ENCODE measurements at regions not wholly inside any gene's neighbourhood (a gene's known extent, or its start where the extent isn't known, plus 50 kb on each side); places are given as distances from the start of the nearest gene placed in this dataset.

- no peak overlapping the region for H3K4me3 ChIP-seq (ENCODE audit: low read depth in 1 of 5, low read length in 5 of 5)
- no peaks in the 10 kb centered on the region for H3K27me3 ChIP-seq (ENCODE audit: control insufficient read depth in 5 of 5, insufficient read depth in 4 of 5, low read length in 5 of 5)
- no peak overlapping the region for H3K9ac ChIP-seq (ENCODE audit: low read length in 5 of 5)
- H3K27ac ChIP-seq (ENCODE audit: low read depth, low read length) = no peak overlapping the region
- H3K36me3 ChIP-seq (ENCODE audit: control insufficient read depth in 5 of 5, insufficient read depth in 5 of 5, low read length in 5 of 5) = no peaks in the 10 kb centered on the region
- H3K9me3 ChIP-seq (ENCODE audit: control insufficient read depth in 5 of 5, low read length in 5 of 5) = no peaks in the 10 kb centered on the region
- H3K4me1 ChIP-seq (ENCODE audit: control insufficient read depth in 5 of 5, insufficient read depth in 5 of 5, low read length in 5 of 5) = no peaks in the 10 kb centered on the region
Measured at GRCh38 chr12:66836623-66837310, 157.9 kb upstream of the GRIP1 start.

GRCh38 chr12:66837311-66837627 is 158.4 kb upstream of the GRIP1 start:
- Histone ChIP-seq H3K9ac (ENCODE audit: low read length in 5 of 5) (no peak overlapping the region), H3K9me3 (ENCODE audit: control insufficient read depth in 5 of 5, low read length in 5 of 5) (no peaks in the 10 kb centered on the region), H3K4me3 (ENCODE audit: low read depth in 1 of 5, low read length in 5 of 5) (no peak overlapping the region), H3K27me3 (ENCODE audit: control insufficient read depth in 5 of 5, insufficient read depth in 4 of 5, low read length in 5 of 5) (no peaks in the 10 kb centered on the region), H3K4me1 (ENCODE audit: control insufficient read depth in 5 of 5, insufficient read depth in 5 of 5, low read length in 5 of 5) (no peaks in the 10 kb centered on the region), H3K36me3 (ENCODE audit: control insufficient read depth in 5 of 5, insufficient read depth in 5 of 5, low read length in 5 of 5) (no peaks in the 10 kb centered on the region), H3K27ac (ENCODE audit: low read depth, low read length) (no peak overlapping the region)

GRCh38 chr12:66838366-66838765 is 159.5 kb upstream of the GRIP1 start:
- Histone ChIP-seq H3K4me3 (ENCODE audit: low read depth in 1 of 5, low read length in 5 of 5) (no peak overlapping the region), H3K9me3 (ENCODE audit: control insufficient read depth in 5 of 5, low read length in 5 of 5) (no peaks in the 10 kb centered on the region), H3K27me3 (ENCODE audit: control insufficient read depth in 5 of 5, insufficient read depth in 4 of 5, low read length in 5 of 5) (no peaks in the 10 kb centered on the region), H3K4me1 (ENCODE audit: control insufficient read depth in 5 of 5, insufficient read depth in 5 of 5, low read length in 5 of 5) (no peaks in the 10 kb centered on the region), H3K27ac (ENCODE audit: low read depth, low read length) (no peak overlapping the region), H3K36me3 (ENCODE audit: control insufficient read depth in 5 of 5, insufficient read depth in 5 of 5, low read length in 5 of 5) (no peaks in the 10 kb centered on the region), H3K9ac (ENCODE audit: low read length in 5 of 5) (no peak overlapping the region)

GRCh38 chr12:66848967-66849366 is 170.1 kb upstream of the GRIP1 start:
- Histone ChIP-seq H3K27me3 (ENCODE audit: control insufficient read depth in 5 of 5, insufficient read depth in 4 of 5, low read length in 5 of 5) (no peaks in the 10 kb centered on the region), H3K4me3 (ENCODE audit: low read depth in 1 of 5, low read length in 5 of 5) (no peak overlapping the region), H3K9me3 (ENCODE audit: control insufficient read depth in 5 of 5, low read length in 5 of 5) (no peaks in the 10 kb centered on the region), H3K36me3 (ENCODE audit: control insufficient read depth in 5 of 5, insufficient read depth in 5 of 5, low read length in 5 of 5) (no peaks in the 10 kb centered on the region), H3K9ac (ENCODE audit: low read length in 5 of 5) (no peak overlapping the region), H3K27ac (ENCODE audit: low read depth, low read length) (no peak overlapping the region), H3K4me1 (ENCODE audit: control insufficient read depth in 5 of 5, insufficient read depth in 5 of 5, low read length in 5 of 5) (no peaks in the 10 kb centered on the region)

GRCh38 chr12:66851134-66851533 is 172.3 kb upstream of the GRIP1 start:
- no peaks in the 10 kb centered on the region for H3K36me3 ChIP-seq (ENCODE audit: control insufficient read depth in 5 of 5, insufficient read depth in 5 of 5, low read length in 5 of 5)
- no peaks in the 10 kb centered on the region for H3K9me3 ChIP-seq (ENCODE audit: control insufficient read depth in 5 of 5, low read length in 5 of 5)
- no peaks in the 10 kb centered on the region for H3K4me1 ChIP-seq (ENCODE audit: control insufficient read depth in 5 of 5, insufficient read depth in 5 of 5, low read length in 5 of 5)
- no peak overlapping the region for H3K27ac ChIP-seq (ENCODE audit: low read depth, low read length)
- H3K9ac ChIP-seq (ENCODE audit: low read length in 5 of 5) = no peak overlapping the region
- H3K4me3 ChIP-seq (ENCODE audit: low read depth in 1 of 5, low read length in 5 of 5) = no peak overlapping the region
- H3K27me3 ChIP-seq (ENCODE audit: control insufficient read depth in 5 of 5, insufficient read depth in 4 of 5, low read length in 5 of 5) = no peaks in the 10 kb centered on the region

GRCh38 chr12:66852091-66852490 is 173.2 kb upstream of the GRIP1 start:
- Histone ChIP-seq H3K27ac (ENCODE audit: low read depth, low read length) (no peak overlapping the region), H3K4me3 (ENCODE audit: low read depth in 1 of 5, low read length in 5 of 5) (no peak overlapping the region), H3K9ac (ENCODE audit: low read length in 5 of 5) (no peak overlapping the region), H3K36me3 (ENCODE audit: control insufficient read depth in 5 of 5, insufficient read depth in 5 of 5, low read length in 5 of 5) (no peaks in the 10 kb centered on the region), H3K27me3 (ENCODE audit: control insufficient read depth in 5 of 5, insufficient read depth in 4 of 5, low read length in 5 of 5) (no peaks in the 10 kb centered on the region), H3K4me1 (ENCODE audit: control insufficient read depth in 5 of 5, insufficient read depth in 5 of 5, low read length in 5 of 5) (no peaks in the 10 kb centered on the region), H3K9me3 (ENCODE audit: control insufficient read depth in 5 of 5, low read length in 5 of 5) (no peaks in the 10 kb centered on the region)

- Histone ChIP-seq H3K4me1 (ENCODE audit: control insufficient read depth in 5 of 5, insufficient read depth in 5 of 5, low read length in 5 of 5) (no peaks in the 10 kb centered on the region), H3K9me3 (ENCODE audit: control insufficient read depth in 5 of 5, low read length in 5 of 5) (no peaks in the 10 kb centered on the region), H3K27me3 (ENCODE audit: control insufficient read depth in 5 of 5, insufficient read depth in 4 of 5, low read length in 5 of 5) (no peaks in the 10 kb centered on the region), H3K27ac (ENCODE audit: low read depth, low read length) (no peak overlapping the region), H3K9ac (ENCODE audit: low read length in 5 of 5) (no peak overlapping the region), H3K36me3 (ENCODE audit: control insufficient read depth in 5 of 5, insufficient read depth in 5 of 5, low read length in 5 of 5) (no peaks in the 10 kb centered on the region), H3K4me3 (ENCODE audit: low read depth in 1 of 5, low read length in 5 of 5) (no peak overlapping the region)
Measured at GRCh38 chr12:66852765-66853164, 173.9 kb upstream of the GRIP1 start.

GRCh38 chr12:66859751-66860440 is 181.0 kb upstream of the GRIP1 start:
- H3K27ac ChIP-seq (ENCODE audit: low read depth, low read length) = no peak overlapping the region
- H3K4me1 ChIP-seq (ENCODE audit: control insufficient read depth in 5 of 5, insufficient read depth in 5 of 5, low read length in 5 of 5) = no peaks in the 10 kb centered on the region
- no peaks in the 10 kb centered on the region for H3K36me3 ChIP-seq (ENCODE audit: control insufficient read depth in 5 of 5, insufficient read depth in 5 of 5, low read length in 5 of 5)
- H3K4me3 ChIP-seq (ENCODE audit: low read depth in 1 of 5, low read length in 5 of 5) = no peak overlapping the region
- H3K9me3 ChIP-seq (ENCODE audit: control insufficient read depth in 5 of 5, low read length in 5 of 5) = no peaks in the 10 kb centered on the region
- H3K9ac ChIP-seq (ENCODE audit: low read length in 5 of 5) = no peak overlapping the region
- no peaks in the 10 kb centered on the region for H3K27me3 ChIP-seq (ENCODE audit: control insufficient read depth in 5 of 5, insufficient read depth in 4 of 5, low read length in 5 of 5)

- no peaks in the 10 kb centered on the region for H3K36me3 ChIP-seq (ENCODE audit: control insufficient read depth in 5 of 5, insufficient read depth in 5 of 5, low read length in 5 of 5)
- no peak overlapping the region for H3K9ac ChIP-seq (ENCODE audit: low read length in 5 of 5)
- no peaks in the 10 kb centered on the region for H3K9me3 ChIP-seq (ENCODE audit: control insufficient read depth in 5 of 5, low read length in 5 of 5)
- H3K27me3 ChIP-seq (ENCODE audit: control insufficient read depth in 5 of 5, insufficient read depth in 4 of 5, low read length in 5 of 5) = no peaks in the 10 kb centered on the region
- no peak overlapping the region for H3K27ac ChIP-seq (ENCODE audit: low read depth, low read length)
- no peaks in the 10 kb centered on the region for H3K4me1 ChIP-seq (ENCODE audit: control insufficient read depth in 5 of 5, insufficient read depth in 5 of 5, low read length in 5 of 5)
- no peak overlapping the region for H3K4me3 ChIP-seq (ENCODE audit: low read depth in 1 of 5, low read length in 5 of 5)
Measured at GRCh38 chr12:66860752-66861750, 182.2 kb upstream of the GRIP1 start.

Measured in subcutaneous abdominal adipose tissue (tissue), 5 donors.